Stimulated activated CD4-positive, alpha-beta T cell treated with anti-CD3 and anti-CD28 coated beads, Interleukin-12 subunit alpha, Interleukin-12 subunit beta, amount 100 ng/mL, for 24 hours (primary cell): ENCODE measurements at regions not wholly inside any gene's neighbourhood (a gene's known extent, or its start where the extent isn't known, plus 50 kb on each side); places are given as distances from the start of the nearest gene placed in this dataset.
"Not testable (repeated sequence)": the region's sequence is repeated elsewhere in the genome, so short reads cannot be mapped to it uniquely, and the experiment has no call there.

ENCODE experiments used
- DNase-seq, 2 experiments: peaks; one replicate each; pipeline ENCODE4 v3.0.0-alpha.2; 2020; ENCODE audit warnings: low read depth in 2 of 2

DNA sequence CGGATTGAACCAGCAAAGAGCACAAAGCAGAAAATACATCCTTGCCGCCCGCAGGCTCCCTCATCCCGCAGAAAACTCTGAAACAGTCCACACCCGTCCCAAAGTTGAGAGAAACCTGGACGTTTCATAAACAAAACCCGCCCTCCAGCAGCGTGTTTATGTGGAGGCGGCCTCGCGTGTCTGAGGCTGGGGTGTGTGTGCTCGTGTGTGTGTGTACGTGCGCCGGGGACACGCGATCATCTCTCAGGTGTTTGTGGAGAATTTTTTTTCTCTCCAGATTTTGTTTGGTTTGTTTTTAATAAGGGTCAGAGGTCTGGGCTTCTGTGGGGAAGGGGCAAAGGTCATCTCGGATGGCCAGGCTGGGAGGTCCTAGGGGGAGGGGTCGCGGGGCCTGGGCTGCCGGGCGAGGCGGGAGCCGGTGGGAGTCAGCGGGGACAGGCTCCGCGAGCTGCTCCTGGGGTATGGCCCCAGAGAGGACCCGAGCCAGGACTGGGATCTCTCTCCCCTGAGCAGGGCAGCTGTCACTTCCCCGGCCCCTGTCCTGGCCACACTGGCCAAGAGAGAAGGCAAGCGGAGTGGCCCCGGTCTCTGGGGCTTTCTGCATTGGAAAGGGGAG, 206.4 kb downstream of the C9orf50 start:
- DNase-seq, result no peak

DNA sequence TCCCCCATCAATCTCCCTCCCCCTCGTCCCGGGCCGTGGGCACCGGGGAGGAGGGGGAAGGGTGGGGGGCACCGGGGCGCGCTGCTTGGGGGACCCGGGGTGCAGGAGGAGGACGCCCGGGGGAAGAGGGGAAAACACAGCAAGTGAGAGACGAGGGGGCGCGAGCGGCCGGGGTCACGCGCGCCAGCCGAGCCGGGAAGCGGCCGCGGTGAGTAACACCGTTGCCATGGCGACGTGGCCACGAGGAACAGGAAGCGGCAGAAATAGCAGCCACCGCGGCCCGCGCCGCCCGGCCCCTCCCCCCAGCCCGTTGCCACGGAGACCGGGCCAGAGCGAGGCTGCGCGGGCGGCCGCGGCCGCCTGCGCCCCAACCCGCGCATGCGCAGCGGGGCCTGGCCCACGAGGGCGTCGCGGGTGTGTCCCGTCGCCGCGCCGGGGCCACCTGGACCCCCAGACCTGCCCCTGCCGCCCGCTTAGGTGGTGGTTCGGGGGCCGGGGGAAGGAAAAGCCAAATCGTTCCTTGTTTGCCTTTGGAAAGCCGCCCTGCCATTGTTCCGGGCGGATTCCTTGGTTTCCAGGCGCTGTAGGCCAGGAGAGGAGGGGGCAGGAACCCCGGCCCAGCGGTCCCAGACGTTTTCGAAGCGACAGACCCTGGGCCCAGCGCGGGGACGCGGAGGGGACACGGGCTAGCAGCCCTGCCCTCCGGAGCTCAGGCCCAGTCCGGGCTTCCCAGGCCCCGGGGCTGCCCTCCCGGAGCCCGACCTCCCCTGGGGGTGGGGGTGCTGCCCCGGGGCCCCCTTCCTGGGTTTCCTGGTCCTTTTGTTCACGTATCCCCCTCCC, 207.1 kb downstream of the C9orf50 start:
- peak; percentile 97 to 98 for DNase-seq

DNA sequence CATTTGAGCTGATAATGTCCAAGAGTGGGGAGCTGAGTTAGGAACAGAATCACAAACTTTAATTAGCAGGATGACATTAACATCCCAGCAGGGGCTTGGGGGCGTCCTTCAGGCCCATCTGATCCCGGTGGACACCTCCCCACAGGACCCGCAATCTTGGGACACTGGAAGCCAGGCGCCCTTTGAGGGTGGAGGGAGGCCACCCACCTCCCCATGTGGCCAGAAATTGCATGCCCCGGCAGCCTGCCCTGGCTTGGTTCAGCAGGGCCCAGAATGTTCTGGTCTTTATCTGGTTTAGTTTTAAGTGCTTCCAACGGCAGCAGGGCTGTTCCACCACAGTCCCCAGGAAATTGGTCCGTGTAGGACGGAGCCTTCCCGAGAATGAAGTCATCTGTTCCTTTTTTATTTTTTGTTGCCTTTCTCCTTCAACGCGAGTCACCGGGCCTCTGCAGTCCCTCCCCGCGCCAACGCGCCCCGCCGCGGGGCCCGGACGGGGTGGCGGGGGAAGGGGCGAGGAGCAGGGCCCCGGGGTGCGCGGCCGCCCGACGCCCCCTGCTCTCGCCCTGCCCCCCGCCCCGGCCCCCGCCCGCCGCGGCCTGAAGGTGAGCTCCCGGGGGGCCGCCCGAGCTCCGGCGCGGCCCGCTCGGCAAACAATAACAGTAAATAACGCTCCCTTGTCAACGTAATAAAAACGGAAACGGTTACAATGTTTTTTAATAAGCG, 207.9 kb downstream of the C9orf50 start:
- peak; percentile 17 to 23 for DNase-seq

DNA sequence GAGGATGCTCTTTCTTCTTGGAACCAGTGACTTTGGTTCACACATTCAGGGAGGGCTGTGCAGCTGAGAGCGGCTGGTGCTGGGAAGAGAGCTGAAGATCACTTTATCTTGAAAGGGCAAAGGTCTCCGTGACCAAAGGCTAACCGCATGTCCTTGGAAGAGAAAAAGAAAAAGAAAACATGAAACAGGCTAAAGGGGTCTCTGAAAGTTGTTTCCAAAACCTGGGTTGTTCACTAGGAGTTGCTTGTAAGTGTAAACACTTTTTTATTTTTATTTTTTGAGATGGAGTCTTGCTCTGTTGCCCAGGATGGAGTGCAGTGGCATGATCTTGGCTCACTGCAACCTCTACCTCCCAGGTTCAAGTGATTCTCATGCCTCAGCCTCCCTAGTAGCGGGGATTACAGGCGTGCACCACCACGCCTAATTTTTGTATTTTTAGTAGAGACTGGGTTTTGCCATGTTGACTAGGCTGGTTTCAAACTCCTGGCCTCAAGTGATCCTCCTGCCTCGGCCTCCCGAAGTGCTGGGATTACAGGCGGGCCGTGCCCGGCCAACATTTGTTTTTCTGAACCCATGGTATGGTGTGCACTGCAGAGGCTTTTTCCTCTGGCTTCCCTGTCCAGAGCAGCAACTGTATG, 208.6 kb downstream of the C9orf50 start:
- DNase-seq, result not testable (repeated sequence)

DNA sequence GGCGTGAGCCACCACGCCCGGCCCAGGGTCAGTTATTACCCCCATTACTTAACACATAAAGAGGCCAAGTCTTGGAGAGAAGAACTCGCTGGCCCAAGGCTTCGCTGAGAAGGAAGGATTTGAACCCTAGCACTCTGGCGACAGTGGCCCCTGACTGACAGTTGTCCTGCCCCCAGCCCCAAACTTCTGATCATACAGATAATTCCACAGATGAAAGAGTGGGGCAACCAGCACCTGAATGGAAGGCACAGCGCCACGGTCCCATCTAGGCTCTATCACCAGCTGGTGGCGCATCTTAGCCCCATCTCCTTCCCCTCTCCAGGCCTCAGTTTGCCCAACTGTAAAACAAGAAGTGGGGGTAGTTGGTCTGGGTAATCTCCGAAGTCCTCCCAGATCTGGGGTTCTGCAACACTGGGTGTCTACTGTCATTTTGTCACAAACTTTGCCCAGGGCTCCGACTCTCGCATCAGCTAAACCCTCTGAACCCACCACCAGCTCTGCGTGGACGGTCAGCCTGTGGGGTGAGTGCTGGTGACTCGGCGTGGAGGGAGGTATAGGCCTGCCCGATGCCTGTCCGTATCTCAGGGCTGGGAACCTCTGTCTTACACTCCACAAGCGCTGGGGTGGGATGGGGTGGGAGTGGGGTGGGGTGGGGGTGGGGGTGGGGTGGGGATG, 209.3 kb downstream of the C9orf50 start:
- no peak for DNase-seq

DNA sequence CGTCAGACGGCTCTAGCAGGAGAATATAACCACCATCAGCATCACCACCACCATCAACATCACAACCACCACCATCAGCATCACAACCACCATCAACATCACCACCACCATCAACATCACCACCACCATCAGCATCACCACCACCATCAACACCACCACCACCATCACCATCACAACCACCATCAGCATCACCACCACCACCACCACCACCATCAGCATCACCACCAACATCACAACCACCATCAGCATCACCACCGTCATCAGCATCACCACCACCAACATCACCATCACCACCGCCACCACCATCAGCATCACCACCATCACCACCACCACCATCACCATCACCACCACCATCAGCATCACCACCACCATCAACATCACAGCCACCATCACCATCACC, 210.7 kb downstream of the C9orf50 start:
- DNase-seq, result no peak

DNA sequence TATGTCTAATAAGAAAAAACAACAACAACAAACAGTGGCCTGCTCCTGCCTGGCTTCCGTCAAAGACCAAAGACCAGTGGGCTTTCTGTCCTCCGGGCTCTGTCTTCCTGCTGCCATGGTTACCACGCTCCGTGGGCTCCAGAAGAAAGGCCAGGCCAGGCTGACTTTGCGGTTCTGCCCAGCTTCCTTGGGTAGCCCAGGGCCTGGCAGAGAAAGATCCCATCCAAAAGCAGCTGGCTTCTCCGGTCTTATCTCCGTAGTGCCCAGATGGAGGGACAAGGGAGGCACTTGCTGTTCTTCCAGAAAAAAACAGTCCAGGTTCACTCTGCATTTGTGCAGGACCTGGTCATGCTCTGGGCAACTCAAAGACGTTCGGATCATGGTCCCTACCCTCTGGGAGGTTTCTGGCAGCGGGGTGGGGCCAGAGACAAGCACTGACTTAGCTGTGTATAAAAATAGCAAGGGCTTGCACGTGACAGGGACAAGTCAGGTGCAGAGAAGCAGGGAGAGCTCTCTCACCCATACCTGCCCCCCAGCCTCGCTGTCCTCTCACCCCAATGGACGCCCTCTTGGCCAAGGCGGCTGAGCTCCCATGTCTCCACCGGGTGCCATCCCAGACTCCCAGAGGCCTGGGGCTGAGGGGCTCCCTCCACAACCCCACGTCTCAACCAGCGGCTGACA, 212.2 kb downstream of the C9orf50 start:
- no peak for DNase-seq

DNA sequence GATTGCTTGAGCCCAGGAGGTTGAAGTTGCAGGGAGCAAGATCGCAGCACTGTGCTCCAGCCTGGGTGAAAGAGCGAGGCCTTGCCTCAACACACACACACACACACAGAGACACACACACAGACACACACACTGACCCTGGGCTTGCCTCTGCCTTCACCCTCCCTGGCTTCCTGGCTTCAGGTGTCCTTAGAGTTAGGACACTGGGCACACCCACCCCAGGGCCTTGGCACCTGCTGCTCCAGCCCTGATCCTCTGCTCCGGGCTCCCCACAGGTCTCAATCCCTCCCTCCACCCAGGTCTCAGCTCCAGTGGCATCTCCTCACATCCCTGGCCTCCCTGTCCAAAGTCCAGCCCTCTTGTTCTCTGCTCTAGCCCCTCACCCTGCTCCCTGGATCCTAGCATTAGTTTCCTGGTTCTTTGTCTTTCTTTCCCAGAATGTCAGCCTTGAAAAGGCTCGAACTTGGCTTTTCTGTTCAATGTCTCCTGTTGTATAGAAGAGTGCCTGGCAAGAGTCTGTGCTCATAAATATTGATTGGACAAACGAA, 212.9 kb downstream of the C9orf50 start:
- no peak for DNase-seq

DNA sequence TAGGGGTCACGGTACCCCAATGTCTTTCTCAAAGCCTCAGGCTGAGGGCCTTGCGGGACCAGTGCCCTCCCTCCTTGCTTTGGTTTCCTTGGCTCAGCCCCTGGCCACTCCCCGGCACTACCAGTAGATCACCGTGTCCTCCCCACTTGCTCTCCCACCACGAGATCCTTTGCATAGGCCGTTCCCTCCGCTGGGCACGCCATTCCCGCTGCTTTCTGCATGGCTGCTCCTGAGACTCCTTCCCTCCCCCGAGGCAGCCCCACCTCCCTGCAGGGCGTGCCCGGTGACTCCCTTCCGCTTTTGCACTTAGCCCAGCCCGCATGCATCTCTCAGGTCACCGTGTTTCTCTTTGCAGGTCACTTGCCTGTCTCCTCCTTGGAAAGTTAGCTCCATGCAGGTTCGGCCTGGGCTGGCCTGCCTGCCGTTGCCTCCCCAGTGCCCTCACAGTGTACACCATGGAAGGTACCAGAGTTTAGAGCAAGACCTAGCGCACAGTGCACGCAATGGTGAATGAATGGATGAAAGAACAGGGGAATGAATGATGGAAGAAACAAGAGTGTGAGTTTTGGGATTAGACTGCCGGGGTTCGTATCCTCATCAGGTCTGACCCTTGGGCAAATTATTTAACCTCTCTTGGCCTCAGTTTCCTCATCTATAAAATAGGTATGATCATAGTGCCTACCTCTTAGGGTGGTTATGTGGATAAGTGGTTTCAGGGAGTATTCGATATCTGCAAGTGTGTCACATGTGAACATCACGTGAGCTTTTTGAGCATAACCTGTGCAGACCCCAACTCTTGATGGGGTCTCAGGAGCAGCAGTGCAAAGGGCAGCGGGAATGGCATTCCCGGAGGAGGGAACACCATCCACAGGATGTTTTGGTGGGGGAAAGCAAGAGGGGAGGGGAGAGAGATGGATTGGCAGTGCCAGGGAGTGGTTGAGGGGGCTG, 214.3 kb downstream of the C9orf50 start:
- DNase-seq, result no peak

DNA sequence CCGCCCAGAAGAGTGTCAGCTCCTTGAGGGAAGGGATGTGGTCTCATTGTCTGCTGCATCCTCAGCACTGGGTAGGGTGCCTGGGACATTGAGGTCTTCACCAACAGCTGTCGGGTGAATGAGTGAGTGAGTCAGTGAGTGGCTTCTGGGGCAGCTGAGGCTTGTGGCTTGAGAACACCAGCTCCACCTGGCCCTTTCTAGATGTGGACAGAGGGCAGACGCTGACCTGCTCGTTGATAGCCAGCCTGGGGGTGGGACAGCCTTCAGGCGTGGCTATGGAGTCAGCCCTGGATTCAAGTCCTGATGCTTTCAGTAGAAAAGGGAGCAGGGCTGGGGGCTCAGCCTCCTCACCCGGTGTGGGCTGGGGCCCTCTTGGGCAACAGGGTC, 215.1 kb downstream of the C9orf50 start:
- DNase-seq, result no peak

DNA sequence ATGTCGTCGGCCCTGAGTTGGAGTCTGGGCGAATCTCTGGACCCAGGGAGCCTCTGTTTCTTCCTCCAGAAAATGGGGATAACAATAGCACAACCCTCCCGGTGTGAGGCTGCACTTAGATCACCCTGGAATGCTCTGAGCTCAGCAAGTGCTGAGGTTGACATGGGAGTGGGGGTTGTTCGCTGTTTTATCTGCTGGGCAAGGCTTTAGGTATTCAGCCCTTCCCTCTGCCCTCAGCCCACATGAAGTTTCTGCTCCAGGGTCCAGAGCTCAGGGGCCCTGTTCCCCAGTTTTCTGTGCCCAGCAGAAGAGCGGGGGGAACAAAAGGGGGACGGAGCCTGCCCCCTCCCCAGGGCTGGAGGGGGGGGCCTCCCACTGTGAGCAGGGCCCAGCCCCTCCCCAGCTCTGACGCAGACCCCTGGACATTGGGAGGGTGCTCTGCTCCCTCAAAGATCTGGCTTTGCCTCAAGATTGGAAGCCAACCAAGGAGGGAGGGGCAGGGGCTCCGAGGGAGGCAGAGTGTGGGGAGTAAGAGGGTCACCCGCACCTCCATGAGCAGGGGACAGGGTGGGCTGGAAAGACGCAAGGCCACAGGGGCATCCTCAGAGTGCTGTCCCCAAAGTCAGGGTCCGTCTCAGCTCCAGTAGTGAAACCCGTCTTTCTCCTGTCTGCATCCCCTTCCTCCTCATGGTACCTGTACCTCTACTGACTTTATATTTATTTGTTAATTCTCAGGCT, 215.6 kb downstream of the C9orf50 start:
- no peak for DNase-seq

DNA sequence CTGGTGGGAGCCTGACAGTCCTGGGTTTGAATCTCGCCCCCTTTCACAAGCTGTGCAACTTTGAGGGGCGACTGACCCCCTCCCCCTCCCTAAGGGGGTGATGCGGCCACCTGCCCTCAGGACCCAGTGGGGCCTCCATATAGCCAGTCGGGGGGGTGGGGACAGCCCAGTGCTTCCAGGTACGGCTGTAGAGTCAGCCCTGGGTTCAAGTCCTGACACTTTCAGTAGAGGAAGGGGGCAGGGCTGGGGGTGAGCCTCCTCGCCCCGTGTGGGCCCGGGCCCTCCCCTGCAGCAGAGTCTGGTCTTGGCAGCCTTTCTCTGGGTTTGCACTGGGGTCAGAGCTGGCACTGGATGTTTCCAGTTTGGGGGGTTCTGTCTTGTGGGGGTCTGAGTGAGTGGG, 216.3 kb downstream of the C9orf50 start:
- no peak for DNase-seq

DNA sequence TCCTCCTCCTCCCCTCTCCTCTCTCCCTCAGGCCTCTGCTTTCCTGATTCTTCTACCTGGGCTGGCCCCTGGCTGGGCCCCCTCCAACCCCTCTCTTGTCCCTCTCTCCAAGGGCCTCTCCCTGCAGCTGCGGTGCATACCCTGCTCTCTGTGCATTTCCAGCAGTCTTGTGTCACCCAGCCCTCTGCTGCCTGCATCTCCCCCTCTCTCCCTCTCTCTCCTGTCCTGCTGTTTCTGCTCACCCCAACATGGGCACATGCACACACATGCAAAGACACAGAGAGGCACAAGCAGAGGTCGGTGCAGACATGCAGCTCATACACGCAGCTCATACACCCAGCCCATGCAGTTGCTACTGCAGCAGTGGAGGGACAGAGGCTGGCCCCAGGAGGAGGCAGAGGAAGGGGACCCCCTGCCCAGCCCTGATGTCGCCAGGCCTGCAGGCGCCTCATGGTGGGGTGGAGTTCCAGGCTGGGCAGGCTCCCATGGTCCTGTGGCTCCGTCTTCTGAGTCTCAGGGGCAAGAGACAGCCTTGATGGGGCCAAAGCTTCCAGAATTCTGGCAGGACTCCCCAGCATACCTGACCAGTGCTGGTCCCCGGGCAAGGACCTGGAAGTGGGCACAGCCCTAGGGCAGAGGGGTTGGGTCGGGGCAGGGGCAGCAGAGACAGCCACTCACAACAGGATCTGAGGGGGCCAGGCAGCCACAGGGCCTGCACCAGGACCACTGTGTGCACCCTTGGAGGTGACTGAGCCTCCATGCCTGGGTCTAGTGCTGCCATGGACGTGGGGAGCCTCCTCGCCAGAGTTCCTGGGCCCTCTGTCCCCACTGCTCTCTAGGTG, 216.9 kb downstream of the C9orf50 start:
- no peak for DNase-seq

DNA sequence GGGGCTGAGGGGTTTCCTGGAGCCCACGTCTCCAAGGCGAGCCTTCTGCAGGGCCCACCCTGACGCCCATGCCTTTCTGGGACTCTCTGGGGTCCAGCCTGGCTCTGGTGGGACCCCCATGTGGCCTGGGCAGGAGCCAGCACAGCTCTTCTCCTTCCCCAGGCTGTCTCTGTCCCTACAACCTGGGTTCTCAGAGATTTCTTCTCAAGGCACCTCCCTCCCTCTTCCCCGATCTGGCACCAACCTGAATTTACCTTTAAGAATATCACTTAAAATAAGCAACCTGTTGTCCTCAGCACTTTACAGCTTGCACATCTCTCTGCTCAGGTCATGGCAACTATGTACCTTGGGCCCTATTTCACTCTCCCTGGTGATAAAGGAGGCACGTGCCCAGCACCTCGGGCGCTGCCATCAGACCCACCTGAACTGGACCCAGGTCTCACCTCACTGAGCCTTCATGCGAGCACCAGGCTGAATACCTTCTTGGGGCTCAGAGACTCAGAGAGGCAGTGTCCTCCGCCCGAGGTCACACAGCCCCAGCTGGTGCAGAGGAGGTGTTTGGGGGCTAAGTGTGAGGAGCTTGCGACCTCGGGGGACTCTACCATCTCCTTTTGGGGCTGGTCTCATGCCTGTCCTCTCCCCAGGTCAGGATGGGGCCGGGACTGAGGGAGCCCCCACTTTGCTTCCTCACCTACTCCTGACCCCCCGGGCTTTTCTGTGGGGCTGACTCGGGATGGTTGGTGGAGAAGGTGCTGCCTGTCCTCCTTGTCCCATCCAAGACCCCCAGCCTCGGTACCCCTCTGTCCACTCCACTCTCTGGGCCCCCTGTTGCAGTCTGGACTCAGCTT, 217.7 kb downstream of the C9orf50 start:
- DNase-seq, result no peak

DNA sequence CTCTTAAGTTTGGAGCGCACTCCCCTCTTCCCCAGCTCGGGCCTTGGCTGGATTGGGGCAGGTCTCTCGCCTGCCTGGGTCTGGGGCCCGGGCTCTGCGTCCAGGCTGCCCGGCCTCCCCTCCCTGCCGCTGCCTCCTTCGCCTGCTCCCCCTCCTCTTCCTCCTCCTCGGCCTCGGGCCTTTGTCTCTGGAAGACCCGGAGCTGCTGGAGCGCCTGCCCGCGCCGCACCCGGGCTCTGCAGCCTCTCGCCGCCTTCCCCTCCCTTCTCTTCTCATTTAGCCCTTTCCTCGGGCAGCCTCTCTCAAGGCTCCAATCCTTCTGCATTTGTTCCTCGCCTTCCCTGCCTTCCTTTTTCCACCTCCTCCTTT, 218.5 kb downstream of the C9orf50 start:
- no peak for DNase-seq

DNA sequence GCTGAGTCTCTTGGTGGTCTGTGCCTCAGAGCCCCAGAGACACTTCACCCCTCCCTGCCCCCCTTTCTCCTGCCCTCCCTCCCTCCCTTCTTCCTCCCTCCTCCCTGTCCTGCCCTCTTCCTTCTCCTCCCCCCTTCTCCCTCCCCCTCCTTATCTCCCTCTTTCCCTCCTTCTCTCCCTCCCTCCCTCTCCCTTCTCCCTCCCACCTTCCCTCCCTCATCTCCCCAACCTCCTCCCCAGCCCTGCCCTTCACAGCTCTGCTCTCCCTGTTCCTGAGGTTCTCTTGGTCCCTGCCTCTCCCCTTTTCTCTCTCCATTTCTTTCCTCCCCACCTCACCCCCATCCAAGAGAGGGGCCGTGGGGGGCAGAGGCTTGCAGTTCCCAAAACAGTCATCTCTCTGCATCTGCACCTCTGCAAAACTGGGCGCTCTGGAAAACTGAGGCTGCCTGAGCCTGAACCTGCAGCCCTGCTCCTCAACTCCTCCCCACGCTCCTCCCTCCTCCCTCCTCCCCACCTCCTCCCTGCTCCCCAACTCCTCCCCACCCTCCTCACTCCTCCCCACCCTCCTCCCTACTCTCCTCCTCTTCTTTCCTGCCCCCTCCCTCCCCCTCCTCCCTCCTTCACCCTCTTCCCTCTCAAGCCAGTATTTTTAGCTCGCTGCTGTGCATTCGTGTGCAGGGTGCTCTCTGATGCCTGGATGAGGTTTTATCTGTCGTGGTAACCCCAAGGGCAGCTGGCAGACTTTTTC, 219.1 kb downstream of the C9orf50 start:
- DNase-seq, result no peak
